ENCODE measurements at regions not wholly inside any gene's neighbourhood (a gene's known extent, or its start where the extent isn't known, plus 50 kb on each side); places are given as distances from the start of the nearest gene placed in this dataset.

GRCh38 chr10:31081937-31082840 lies 50.5 kb upstream of the ZNF438 start:
- no peak for DNase-seq

GRCh38 chr10:31083765-31084184 lies 52.1 kb upstream of the ZNF438 start:
- peak in 1 of 2 experiments; percentile 0 for DNase-seq

GRCh38 chr10:31087011-31087410 lies 55.3 kb upstream of the ZNF438 start:
- no peak for DNase-seq

- no peak for DNase-seq
These were observed 56.2 kb upstream of the ZNF438 start for GRCh38 chr10:31087851-31088250.

- DNase-seq = no peak
These were observed 59.4 kb upstream of the ZNF438 start for GRCh38 chr10:31090894-31091607.

- no peak for DNase-seq
These were observed 64.3 kb upstream of the ZNF438 start for GRCh38 chr10:31095677-31096560.

- no peak for DNase-seq
These were observed 66.4 kb upstream of the ZNF438 start for GRCh38 chr10:31098046-31098445.

- no peak for DNase-seq
These were observed 67.4 kb upstream of the ZNF438 start for GRCh38 chr10:31099094-31099493.

GRCh38 chr10:31099664-31100063 lies 68.0 kb upstream of the ZNF438 start:
- DNase-seq = no peak

GRCh38 chr10:31100115-31100601 lies 68.5 kb upstream of the ZNF438 start:
- no peak for DNase-seq

- no peak for DNase-seq
These were observed 69.0 kb upstream of the ZNF438 start for GRCh38 chr10:31100662-31101061.

GRCh38 chr10:31101123-31101522 lies 69.5 kb upstream of the ZNF438 start:
- no peak for DNase-seq

- DNase-seq = no peak
These were observed 70.8 kb upstream of the ZNF438 start for GRCh38 chr10:31102421-31102820.

GRCh38 chr10:31103112-31103511 lies 71.4 kb upstream of the ZNF438 start:
- DNase-seq = no peak

GRCh38 chr10:31112961-31113360 lies 81.3 kb upstream of the ZNF438 start:
- DNase-seq = no peak

GRCh38 chr10:31116226-31116625 lies 84.6 kb upstream of the ZNF438 start:
- DNase-seq = no peak

- DNase-seq = no peak
These were observed 86.9 kb upstream of the ZNF438 start for GRCh38 chr10:31118556-31118955.

- no peak for DNase-seq
These were observed 88.7 kb upstream of the ZNF438 start for GRCh38 chr10:31120392-31120791.

GRCh38 chr10:31120961-31121685 lies 89.5 kb upstream of the ZNF438 start:
- DNase-seq = no peak

- no peak for DNase-seq
These were observed 90.3 kb upstream of the ZNF438 start for GRCh38 chr10:31121757-31122577.

- no peak for DNase-seq
These were observed 92.3 kb upstream of the ZNF438 start for GRCh38 chr10:31123946-31124345.
